WTC11 (cell line): ENCODE measurements at regions not wholly inside any gene's neighbourhood (a gene's known extent, or its start where the extent isn't known, plus 50 kb on each side); places are given as distances from the start of the nearest gene placed in this dataset.

Source experiments
- SP1 ChIP-seq: sonication (generic); formaldehyde crosslinking; conservative IDR thresholded peaks from 2 replicates; pipeline ENCODE4 v1.8.1; 2022; ENCODE audit warnings: missing genetic modification reagents
- TF ChIP-seq, protein P1 (sequence below): sonication (generic); formaldehyde crosslinking; IDR thresholded peaks from 2 replicates; pipeline ENCODE4 v1.8.0; 2022; ENCODE audit warnings: missing genetic modification reagents
- TF ChIP-seq, protein P2 (sequence below): fragments of 200-600 bp; IDR thresholded peaks from 2 replicates; pipeline ENCODE4 v1.8.0; 2022; ENCODE audit warnings: antibody characterized with exemption
- TF ChIP-seq, protein P3 (sequence below): sonication (generic); formaldehyde crosslinking; IDR thresholded peaks from 2 replicates; pipeline ENCODE4 v1.8.1; 2023; ENCODE audit warnings: mild to moderate bottlenecking, missing genetic modification reagents, moderate library complexity
- TF ChIP-seq, protein P4 (sequence below): sonication (generic); formaldehyde crosslinking; IDR thresholded peaks from 2 replicates; pipeline ENCODE4 v1.8.1; 2022; ENCODE audit warnings: mild to moderate bottlenecking, moderate library complexity, missing genetic modification reagents

DNA sequence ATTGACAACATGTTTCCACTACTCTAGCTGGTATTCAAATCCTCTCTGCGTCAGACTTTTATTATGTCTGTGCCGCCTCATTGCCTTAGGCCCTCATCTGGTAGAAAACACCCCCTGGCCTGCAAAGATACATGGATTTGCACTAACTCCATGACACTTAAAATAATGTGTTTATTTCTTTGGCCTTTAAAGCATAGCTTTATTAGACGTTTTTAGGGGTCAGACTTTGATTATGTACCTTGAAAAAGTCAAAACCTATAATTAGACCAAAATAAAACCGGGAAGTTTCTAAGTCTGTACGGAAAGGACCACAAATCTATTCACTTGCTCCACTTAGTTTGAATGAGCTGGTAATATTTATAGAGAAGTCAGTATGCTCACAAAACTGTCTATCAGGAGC lies 357.9 kb upstream of the NOX3 start:
- TF ChIP-seq, protein P1, sequence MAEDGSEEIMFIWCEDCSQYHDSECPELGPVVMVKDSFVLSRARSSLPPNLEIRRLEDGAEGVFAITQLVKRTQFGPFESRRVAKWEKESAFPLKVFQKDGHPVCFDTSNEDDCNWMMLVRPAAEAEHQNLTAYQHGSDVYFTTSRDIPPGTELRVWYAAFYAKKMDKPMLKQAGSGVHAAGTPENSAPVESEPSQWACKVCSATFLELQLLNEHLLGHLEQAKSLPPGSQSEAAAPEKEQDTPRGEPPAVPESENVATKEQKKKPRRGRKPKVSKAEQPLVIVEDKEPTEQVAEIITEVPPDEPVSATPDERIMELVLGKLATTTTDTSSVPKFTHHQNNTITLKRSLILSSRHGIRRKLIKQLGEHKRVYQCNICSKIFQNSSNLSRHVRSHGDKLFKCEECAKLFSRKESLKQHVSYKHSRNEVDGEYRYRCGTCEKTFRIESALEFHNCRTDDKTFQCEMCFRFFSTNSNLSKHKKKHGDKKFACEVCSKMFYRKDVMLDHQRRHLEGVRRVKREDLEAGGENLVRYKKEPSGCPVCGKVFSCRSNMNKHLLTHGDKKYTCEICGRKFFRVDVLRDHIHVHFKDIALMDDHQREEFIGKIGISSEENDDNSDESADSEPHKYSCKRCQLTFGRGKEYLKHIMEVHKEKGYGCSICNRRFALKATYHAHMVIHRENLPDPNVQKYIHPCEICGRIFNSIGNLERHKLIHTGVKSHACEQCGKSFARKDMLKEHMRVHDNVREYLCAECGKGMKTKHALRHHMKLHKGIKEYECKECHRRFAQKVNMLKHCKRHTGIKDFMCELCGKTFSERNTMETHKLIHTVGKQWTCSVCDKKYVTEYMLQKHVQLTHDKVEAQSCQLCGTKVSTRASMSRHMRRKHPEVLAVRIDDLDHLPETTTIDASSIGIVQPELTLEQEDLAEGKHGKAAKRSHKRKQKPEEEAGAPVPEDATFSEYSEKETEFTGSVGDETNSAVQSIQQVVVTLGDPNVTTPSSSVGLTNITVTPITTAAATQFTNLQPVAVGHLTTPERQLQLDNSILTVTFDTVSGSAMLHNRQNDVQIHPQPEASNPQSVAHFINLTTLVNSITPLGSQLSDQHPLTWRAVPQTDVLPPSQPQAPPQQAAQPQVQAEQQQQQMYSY (CRISPR knock-in tag), result no peak
- TF ChIP-seq, protein P2, sequence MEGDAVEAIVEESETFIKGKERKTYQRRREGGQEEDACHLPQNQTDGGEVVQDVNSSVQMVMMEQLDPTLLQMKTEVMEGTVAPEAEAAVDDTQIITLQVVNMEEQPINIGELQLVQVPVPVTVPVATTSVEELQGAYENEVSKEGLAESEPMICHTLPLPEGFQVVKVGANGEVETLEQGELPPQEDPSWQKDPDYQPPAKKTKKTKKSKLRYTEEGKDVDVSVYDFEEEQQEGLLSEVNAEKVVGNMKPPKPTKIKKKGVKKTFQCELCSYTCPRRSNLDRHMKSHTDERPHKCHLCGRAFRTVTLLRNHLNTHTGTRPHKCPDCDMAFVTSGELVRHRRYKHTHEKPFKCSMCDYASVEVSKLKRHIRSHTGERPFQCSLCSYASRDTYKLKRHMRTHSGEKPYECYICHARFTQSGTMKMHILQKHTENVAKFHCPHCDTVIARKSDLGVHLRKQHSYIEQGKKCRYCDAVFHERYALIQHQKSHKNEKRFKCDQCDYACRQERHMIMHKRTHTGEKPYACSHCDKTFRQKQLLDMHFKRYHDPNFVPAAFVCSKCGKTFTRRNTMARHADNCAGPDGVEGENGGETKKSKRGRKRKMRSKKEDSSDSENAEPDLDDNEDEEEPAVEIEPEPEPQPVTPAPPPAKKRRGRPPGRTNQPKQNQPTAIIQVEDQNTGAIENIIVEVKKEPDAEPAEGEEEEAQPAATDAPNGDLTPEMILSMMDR, result no peak
- TF ChIP-seq, protein P3, sequence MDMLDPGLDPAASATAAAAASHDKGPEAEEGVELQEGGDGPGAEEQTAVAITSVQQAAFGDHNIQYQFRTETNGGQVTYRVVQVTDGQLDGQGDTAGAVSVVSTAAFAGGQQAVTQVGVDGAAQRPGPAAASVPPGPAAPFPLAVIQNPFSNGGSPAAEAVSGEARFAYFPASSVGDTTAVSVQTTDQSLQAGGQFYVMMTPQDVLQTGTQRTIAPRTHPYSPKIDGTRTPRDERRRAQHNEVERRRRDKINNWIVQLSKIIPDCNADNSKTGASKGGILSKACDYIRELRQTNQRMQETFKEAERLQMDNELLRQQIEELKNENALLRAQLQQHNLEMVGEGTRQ (CRISPR knock-in tag), result no peak
- no peak for TF ChIP-seq SP1
- TF ChIP-seq, protein P4, sequence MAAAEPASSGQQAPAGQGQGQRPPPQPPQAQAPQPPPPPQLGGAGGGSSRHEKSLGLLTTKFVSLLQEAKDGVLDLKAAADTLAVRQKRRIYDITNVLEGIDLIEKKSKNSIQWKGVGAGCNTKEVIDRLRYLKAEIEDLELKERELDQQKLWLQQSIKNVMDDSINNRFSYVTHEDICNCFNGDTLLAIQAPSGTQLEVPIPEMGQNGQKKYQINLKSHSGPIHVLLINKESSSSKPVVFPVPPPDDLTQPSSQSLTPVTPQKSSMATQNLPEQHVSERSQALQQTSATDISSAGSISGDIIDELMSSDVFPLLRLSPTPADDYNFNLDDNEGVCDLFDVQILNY (CRISPR knock-in tag), result no peak
